H1 (cell line): ENCODE measurements at regions not wholly inside any gene's neighbourhood (a gene's known extent, or its start where the extent isn't known, plus 50 kb on each side); places are given as distances from the start of the nearest gene placed in this dataset.

Experiments
- CTCF ChIA-PET: fragments of 300-600 bp; sonication (Branson Sonifier 250); formaldehyde crosslinking; loops from one replicate; lab custom pipeline; 2021; ENCODE audit not compliant: partially characterized antibody; lab: Charles Lee
- POLR2A ChIA-PET: fragments of 300-600 bp; sonication (Branson Sonifier 250); formaldehyde crosslinking; loops from one replicate; lab custom pipeline; 2021; ENCODE audit warnings: inconsistent platforms; ENCODE audit not compliant: partially characterized antibody; lab: Charles Lee
- DNase-seq, 2 experiments: peaks; one replicate each; pipeline versions ENCODE4 v3.0.0 to v3.0.0-alpha.2; 2010 to 2022; ENCODE audit warnings: low spot score in 2 of 2, low read depth in 1 of 2, mixed read lengths in 1 of 2
- FAIRE-seq: peaks from 2 replicates; lab custom pipeline; 2011; peaks lifted over from hg19 to GRCh38; lab: Jason Lieb, UNC
- H2AFZ ChIP-seq: 2 replicates; pipeline ENCODE4 v1.8.1; 2012; ENCODE audit warnings: low read length, inconsistent platforms
- H2AK5ac ChIP-seq: 2 replicates; pipeline ENCODE4 v1.6.1; 2013; ENCODE audit warnings: low read depth, low read length
- H2BK120ac ChIP-seq: replicated peaks from 2 replicates; pipeline ENCODE3; 2013; ENCODE audit warnings: low read depth, low read length, inconsistent platforms
- H2BK12ac ChIP-seq: 2 replicates; pipeline ENCODE4 v1.6.1; 2013; ENCODE audit warnings: low read depth, low read length
- H2BK15ac ChIP-seq: 2 replicates; pipeline ENCODE4 v1.6.1; 2013; ENCODE audit warnings: low read length
- H2BK20ac ChIP-seq: 2 replicates; pipeline ENCODE4 v1.6.1; 2013; ENCODE audit warnings: low read length
- H2BK5ac ChIP-seq: 2 replicates; pipeline ENCODE4 v1.6.1; 2013; ENCODE audit warnings: low read depth, low read length
- H3K14ac ChIP-seq: 2 replicates; pipeline ENCODE4 v1.6.1; 2013; ENCODE audit warnings: inconsistent platforms; ENCODE audit not compliant: insufficient read length
- H3K18ac ChIP-seq: 2 replicates; pipeline ENCODE4 v1.6.1; 2013; ENCODE audit warnings: low read length; ENCODE audit errors: extremely low read depth
- H3K23ac ChIP-seq: 2 replicates; pipeline ENCODE4 v1.6.1; 2013; ENCODE audit warnings: inconsistent platforms; ENCODE audit not compliant: insufficient read length
- H3K23me2 ChIP-seq: 2 replicates; pipeline ENCODE4 v1.6.1; 2013; ENCODE audit warnings: low read depth, low read length
- H3K27ac ChIP-seq: 2 replicates; pipeline ENCODE4 v1.6.1; 2011; ENCODE audit warnings: low read depth, low read length, inconsistent platforms
- H3K27me3 ChIP-seq, 4 experiments: replicated peaks in 1 of 4; 1 replicate in 1 of 4; 2 replicates in 3 of 4; pipeline versions ENCODE4 v1.6.1 to v1.8.1; 2011 to 2013; ENCODE audit warnings: low read length in 3 of 4, mild to moderate bottlenecking in 3 of 4, inconsistent platforms in 2 of 4, mixed read lengths in 2 of 4, moderate library complexity in 1 of 4; ENCODE audit not compliant: control insufficient read depth in 3 of 4, insufficient read depth in 3 of 4; ENCODE audit errors: extremely low read depth in 1 of 4
- H3K36me3 ChIP-seq, 4 experiments: 2 replicates each; pipeline versions ENCODE4 v1.6.1 to v1.8.1; 2011 to 2013; ENCODE audit warnings: mild to moderate bottlenecking in 4 of 4, low read length in 3 of 4, moderate library complexity in 2 of 4, control low read depth in 1 of 4, inconsistent platforms in 1 of 4; ENCODE audit not compliant: insufficient read depth in 4 of 4, control insufficient read depth in 2 of 4
- H3K4ac ChIP-seq: replicated peaks from 2 replicates; pipeline ENCODE3; 2013; ENCODE audit warnings: low read length, low read depth, mixed read lengths, inconsistent platforms; ENCODE audit not compliant: insufficient read length
- H3K4me1 ChIP-seq, 4 experiments: replicated peaks in 1 of 4; 1 replicate in 1 of 4; 2 replicates in 3 of 4; pipeline versions ENCODE4 v1.6.1 to v1.8.1; 2011 to 2013; ENCODE audit warnings: low read length in 3 of 4, inconsistent platforms in 2 of 4, mixed read lengths in 1 of 4; ENCODE audit not compliant: insufficient read depth in 4 of 4, control insufficient read depth in 3 of 4
- H3K4me2 ChIP-seq, 2 experiments: 2 replicates each; pipeline versions ENCODE4 v1.6.1 to v1.8.1; 2011 to 2013; ENCODE audit warnings: low read depth in 2 of 2, low read length in 2 of 2, control low read depth in 1 of 2, inconsistent platforms in 1 of 2, mild to moderate bottlenecking in 1 of 2; ENCODE audit not compliant: insufficient read depth in 1 of 2
- H3K4me3 ChIP-seq, 4 experiments: fragments of 200-600, 300-600 bp in 1 of 4; sonication (generic), shearing (Covaris generic), sonication (Bioruptor Twin) in 1 of 4; 2 replicates each; pipeline versions ENCODE4 v1.5.1 to v1.8.1; 2011 to 2016; ENCODE audit warnings: low read length in 4 of 4, low read depth in 3 of 4, control low read depth in 2 of 4, inconsistent platforms in 2 of 4, mild to moderate bottlenecking in 2 of 4, mixed read lengths in 1 of 4, moderate library complexity in 1 of 4; ENCODE audit not compliant: insufficient read depth in 2 of 4; ENCODE audit errors: extremely low read depth in 1 of 4
- H3K56ac ChIP-seq: replicated peaks from 2 replicates; pipeline ENCODE3; 2013; ENCODE audit warnings: low read depth, mild to moderate bottlenecking, mixed read lengths, low read length, inconsistent platforms; ENCODE audit not compliant: insufficient read length
- H3K79me1 ChIP-seq: 2 replicates; pipeline ENCODE4 v1.6.1; 2013; ENCODE audit warnings: low read depth, low read length, control low read depth
- H3K79me2 ChIP-seq, 2 experiments: 2 replicates each; pipeline versions ENCODE4 v1.6.1 to v1.8.1; 2012 to 2013; ENCODE audit warnings: low read length in 2 of 2, mild to moderate bottlenecking in 2 of 2, inconsistent platforms in 1 of 2; ENCODE audit not compliant: insufficient read depth in 2 of 2, control insufficient read depth in 1 of 2
- H3K9ac ChIP-seq, 4 experiments: replicated peaks in 1 of 4; 1 replicate in 1 of 4; 2 replicates in 3 of 4; pipeline versions ENCODE4 v1.6.1 to v1.8.1; 2011 to 2013; ENCODE audit warnings: low read depth in 3 of 4, low read length in 3 of 4, control low read depth in 2 of 4, mild to moderate bottlenecking in 2 of 4, moderate library complexity in 2 of 4, inconsistent platforms in 1 of 4; ENCODE audit errors: extremely low read depth in 1 of 4
- H3K9me3 ChIP-seq, 2 experiments: 2 replicates each; pipeline versions ENCODE4 v1.6.1 to v1.8.1; 2012 to 2013; ENCODE audit warnings: mild to moderate bottlenecking in 2 of 2, moderate library complexity in 2 of 2, control low read depth in 1 of 2, inconsistent platforms in 1 of 2, low read depth in 1 of 2, low read length in 1 of 2, mixed read lengths in 1 of 2; ENCODE audit not compliant: insufficient read depth in 2 of 2
- H4K20me1 ChIP-seq, 2 experiments: replicated peaks in 1 of 2; 2 replicates each; pipeline versions ENCODE3 to v1.8.1; 2011 to 2013; ENCODE audit warnings: inconsistent platforms in 2 of 2, low read length in 2 of 2, mild to moderate bottlenecking in 1 of 2; ENCODE audit not compliant: insufficient read depth in 2 of 2, control insufficient read depth in 1 of 2
- H4K5ac ChIP-seq: 2 replicates; pipeline ENCODE4 v1.6.1; 2013; ENCODE audit warnings: low read length, low read depth, mixed read lengths, inconsistent platforms; ENCODE audit not compliant: insufficient read length
- H4K8ac ChIP-seq: 2 replicates; pipeline ENCODE4 v1.8.0; 2013; ENCODE audit warnings: mild to moderate bottlenecking, moderate library complexity, low read length, inconsistent platforms; ENCODE audit not compliant: insufficient read depth; ENCODE audit errors: extremely low read depth
- H4K91ac ChIP-seq: replicated peaks from 2 replicates; pipeline ENCODE3; 2013; ENCODE audit warnings: low read length, mixed read lengths, inconsistent platforms; ENCODE audit not compliant: insufficient read length
- BRCA1 ChIP-seq: IDR thresholded peaks from 2 replicates; pipeline ENCODE4 v1.6.1; 2012; ENCODE audit warnings: low read depth, low read length, improper control_type of control experiment
- E2F6 ChIP-seq: IDR thresholded peaks from 2 replicates; pipeline ENCODE4 v1.6.1; 2012; ENCODE audit warnings: inconsistent platforms
- EP300 ChIP-seq, 2 experiments: IDR thresholded peaks; 1 replicate in 1 of 2; 2 replicates in 1 of 2; pipeline ENCODE4 v1.6.1; 2011 to 2012; ENCODE audit warnings: low read depth in 2 of 2, low read length in 2 of 2, mild to moderate bottlenecking in 2 of 2, borderline replicate concordance in 1 of 2, inconsistent platforms in 1 of 2, moderate library complexity in 1 of 2
- GABPA ChIP-seq: IDR thresholded peaks from 2 replicates; pipeline ENCODE4 v1.6.1; 2011; ENCODE audit warnings: mild to moderate bottlenecking, low read length, moderate library complexity, borderline replicate concordance; ENCODE audit not compliant: insufficient read depth
- HDAC2 ChIP-seq, 2 experiments: fragments of 300-600 bp in 1 of 2; sonication (generic) in 1 of 2; IDR thresholded peaks; 2 replicates each; pipeline ENCODE4 v1.6.1; 2011 to 2012; ENCODE audit warnings: low read depth in 2 of 2, low read length in 2 of 2, mild to moderate bottlenecking in 2 of 2, moderate library complexity in 2 of 2, borderline replicate concordance in 1 of 2, inconsistent platforms in 1 of 2
- HDAC6 ChIP-seq: IDR thresholded peaks from one replicate; pipeline ENCODE4 v1.7.1; 2012; ENCODE audit warnings: low read depth, mild to moderate bottlenecking, inconsistent platforms, low read length, moderate library complexity
- MAFK ChIP-seq: IDR thresholded peaks from 2 replicates; pipeline ENCODE4 v1.6.1; 2012; ENCODE audit warnings: low read depth, mild to moderate bottlenecking, improper control_type of control experiment, low read length
- POLR2A ChIP-seq, 2 experiments: IDR thresholded peaks; 1 replicate in 1 of 2; 2 replicates in 1 of 2; pipeline ENCODE4 v1.6.1; 2011; ENCODE audit warnings: low read depth in 2 of 2, low read length in 2 of 2, mild to moderate bottlenecking in 2 of 2; ENCODE audit errors: control extremely low read depth in 1 of 2
- POU5F1 ChIP-seq: IDR thresholded peaks from 2 replicates; pipeline ENCODE4 v1.6.1; 2011; ENCODE audit warnings: low read depth, mild to moderate bottlenecking, low read length, moderate library complexity
- SIRT6 ChIP-seq: IDR thresholded peaks from one replicate; pipeline ENCODE4 v1.7.1; 2012; ENCODE audit warnings: low read length, inconsistent platforms
- SRF ChIP-seq: IDR thresholded peaks from 2 replicates; pipeline ENCODE4 v1.6.1; 2011; ENCODE audit warnings: mild to moderate bottlenecking, low read depth, low read length, moderate library complexity
- SUZ12 ChIP-seq: fragments of 200-600 bp; sonication (generic); IDR thresholded peaks from 2 replicates; pipeline ENCODE4 v1.6.1; 2012; ENCODE audit warnings: mild to moderate bottlenecking, inconsistent platforms, low read length, moderate library complexity, mixed read lengths
- WGBS, 2 experiments: shearing (Covaris generic) in 1 of 2; methylation state at CpG; one replicate each; pipeline versions ENCODE4 v1.1.6 to v1.1.7; 2013 to 2015; ENCODE audit warnings: low lambda C conversion rate in 2 of 2, mixed read lengths in 2 of 2, inconsistent platforms in 1 of 2, low coverage in 1 of 2, missing lambda C conversion rate in 1 of 2; ENCODE audit not compliant: insufficient replicate concordance in 2 of 2, insufficient coverage in 1 of 2, insufficient read length in 1 of 2; ENCODE audit errors: extremely low coverage in 1 of 2, missing lambda C conversion rate in 1 of 2; 5-methylcytosine and 5-hydroxymethylcytosine counted together
- TF ChIP-seq, protein P1 (sequence below): IDR thresholded peaks from 2 replicates; pipeline ENCODE4 v1.6.1; 2012; ENCODE audit warnings: low read length, inconsistent platforms

DNA sequence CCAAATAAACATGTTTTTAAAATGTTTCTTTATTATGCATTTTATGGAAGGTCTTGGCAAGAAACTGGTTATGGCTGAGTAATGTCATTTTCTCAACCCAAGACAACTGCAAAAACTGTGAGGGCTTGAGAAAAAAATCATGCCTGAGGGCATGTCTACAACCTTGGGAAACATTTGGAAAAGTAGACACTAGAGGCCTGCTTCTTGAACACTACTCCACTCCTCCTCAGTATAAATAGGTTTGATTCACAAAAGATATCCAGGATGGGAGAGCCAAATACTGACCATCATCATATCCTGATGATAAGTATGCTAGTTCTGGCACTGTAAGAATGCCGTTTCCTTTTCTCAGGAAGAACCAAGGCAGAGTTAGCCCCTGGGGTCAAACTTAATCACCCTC is 71.1 kb downstream of the OSR1 start:
- Histone ChIP-seq H4K5ac (no peak overlapping the region), H3K4ac (no peak overlapping the region), H4K20me1 (no peaks in the 10 kb centered on the region), H2BK120ac (no peak overlapping the region), H3K14ac (no peak overlapping the region), H2BK12ac (no peak overlapping the region), H3K23me2 (no peaks in the 10 kb centered on the region; the same call in 1 of the 2 replicates), H3K27ac (no peak overlapping the region), H3K4me3 (no peak overlapping the region), H3K56ac (no peak overlapping the region), H2BK15ac (no peak overlapping the region), H2AFZ (no peak overlapping the region), H3K79me1 (no peaks in the 10 kb centered on the region), H3K9me3 (no peaks in the 10 kb centered on the region), H3K4me1 (no peaks in the 10 kb centered on the region), H3K36me3 (no peaks in the 10 kb centered on the region), H3K79me2 (no peaks in the 10 kb centered on the region), H2AK5ac (no peak overlapping the region), H3K27me3 (no peaks in the 10 kb centered on the region), H3K4me2 (no peak overlapping the region), H4K91ac (no peak overlapping the region), H2BK5ac (no peak overlapping the region), H3K23ac (no peak overlapping the region), H3K9ac (no peak overlapping the region), H4K8ac (no peak overlapping the region), H3K18ac (no peak overlapping the region), H2BK20ac (no peak overlapping the region)
- FAIRE-seq (no peak), DNase-seq (no peak)
- ChIA-PET CTCF (no interaction called here), POLR2A (no interaction called here)
- 76% methylated on average over 1 of the region's 1 CpG; no CpG with 5 or more reads in 1 of the 2 experiments for WGBS, 2 experiments
- no peak for TF ChIP-seq BRCA1
- no peak for TF ChIP-seq MAFK
- no peak for TF ChIP-seq GABPA
- no peak for TF ChIP-seq SIRT6
- TF ChIP-seq SRF: no peak
- no peak for TF ChIP-seq POU5F1
- TF ChIP-seq SUZ12: no peak
- TF ChIP-seq HDAC6: no peak
- TF ChIP-seq, protein P1, sequence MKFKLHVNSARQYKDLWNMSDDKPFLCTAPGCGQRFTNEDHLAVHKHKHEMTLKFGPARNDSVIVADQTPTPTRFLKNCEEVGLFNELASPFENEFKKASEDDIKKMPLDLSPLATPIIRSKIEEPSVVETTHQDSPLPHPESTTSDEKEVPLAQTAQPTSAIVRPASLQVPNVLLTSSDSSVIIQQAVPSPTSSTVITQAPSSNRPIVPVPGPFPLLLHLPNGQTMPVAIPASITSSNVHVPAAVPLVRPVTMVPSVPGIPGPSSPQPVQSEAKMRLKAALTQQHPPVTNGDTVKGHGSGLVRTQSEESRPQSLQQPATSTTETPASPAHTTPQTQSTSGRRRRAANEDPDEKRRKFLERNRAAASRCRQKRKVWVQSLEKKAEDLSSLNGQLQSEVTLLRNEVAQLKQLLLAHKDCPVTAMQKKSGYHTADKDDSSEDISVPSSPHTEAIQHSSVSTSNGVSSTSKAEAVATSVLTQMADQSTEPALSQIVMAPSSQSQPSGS: no peak
- no peak for TF ChIP-seq HDAC2 (IDR thresholded peaks at IDR 0.05; ENCODE audit: borderline replicate concordance in 1 of 2, low read depth in 2 of 2, low read length in 2 of 2)
- TF ChIP-seq E2F6: no peak
- no peak for TF ChIP-seq POLR2A (IDR thresholded peaks at IDR 0.05; ENCODE audit: control extremely low read depth in 1 of 2, low read depth in 2 of 2, low read length in 2 of 2)
- no peak for TF ChIP-seq EP300 (IDR thresholded peaks at IDR 0.05; ENCODE audit: borderline replicate concordance in 1 of 2, low read depth in 2 of 2, low read length in 2 of 2)
